HG03175 (cell line): ENCODE measurements at regions not wholly inside any gene's neighbourhood (a gene's known extent, or its start where the extent isn't known, plus 50 kb on each side); places are given as distances from the start of the nearest gene placed in this dataset.

Experiments
- ATAC-seq: cut with Tn5 transposase; IDR thresholded peaks from one replicate; pipeline ENCODE4 v1.9.1; 2021; ENCODE audit warnings: mild to moderate bottlenecking, moderate library complexity; ENCODE audit not compliant: unreplicated experiment

- no peak for ATAC-seq
Measured at GRCh38 chr6:44657206-44657819, 269.8 kb downstream of the CDC5L start.

GRCh38 chr6:44658571-44658970 is 271.1 kb downstream of the CDC5L start:
- no peak for ATAC-seq

DNA sequence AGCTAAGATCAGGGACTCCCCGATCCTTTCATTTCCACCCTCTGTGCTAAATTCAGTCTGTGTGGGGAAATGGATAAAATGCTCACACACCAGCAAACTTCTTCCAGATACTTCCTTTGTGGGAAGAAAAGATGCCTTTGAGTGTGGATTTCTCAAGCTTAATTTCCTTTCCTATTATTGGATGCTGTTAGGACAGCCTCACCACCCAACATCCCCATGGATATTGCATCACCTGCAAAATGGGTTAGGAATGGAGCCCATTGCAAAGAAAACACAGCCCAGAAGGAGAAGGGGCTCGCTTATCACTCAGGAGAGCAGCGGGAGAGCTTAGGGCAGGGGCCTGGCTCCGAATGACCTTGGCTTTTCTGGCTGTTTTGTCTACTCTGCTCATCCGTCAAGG is 272.2 kb downstream of the CDC5L start:
- no peak for ATAC-seq

DNA sequence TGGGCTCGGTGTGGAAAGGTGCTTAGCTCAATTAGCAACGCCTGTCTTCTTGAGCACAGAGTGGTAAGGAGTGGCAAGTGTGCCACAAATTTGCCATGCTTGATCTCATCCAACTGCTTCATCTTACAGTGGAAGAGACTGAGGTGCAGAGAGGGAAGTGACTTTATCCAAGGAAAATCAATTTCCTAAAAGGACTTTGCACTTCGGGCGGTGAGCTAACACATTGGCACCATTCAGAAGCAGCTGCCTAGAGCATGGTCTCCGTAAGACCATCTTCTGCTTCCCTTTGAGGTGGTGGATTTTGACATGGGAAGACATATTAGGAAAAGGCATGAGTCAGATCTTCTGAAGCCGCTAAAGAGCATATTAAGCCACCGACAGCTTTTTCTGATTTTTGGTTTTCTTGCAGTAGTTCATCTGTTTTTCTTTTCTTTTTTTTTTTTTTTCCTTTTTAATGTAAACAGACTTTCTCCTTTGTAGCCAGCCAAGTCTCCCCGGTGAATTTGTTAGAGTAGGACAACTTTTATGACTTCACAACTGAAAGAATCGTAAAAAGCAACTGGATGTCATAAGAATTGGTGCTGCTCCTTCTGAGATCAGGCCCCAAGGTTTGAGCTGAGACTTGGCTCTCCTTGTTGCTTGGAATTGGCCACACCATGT is 273.2 kb downstream of the CDC5L start:
- ATAC-seq = no peak

DNA sequence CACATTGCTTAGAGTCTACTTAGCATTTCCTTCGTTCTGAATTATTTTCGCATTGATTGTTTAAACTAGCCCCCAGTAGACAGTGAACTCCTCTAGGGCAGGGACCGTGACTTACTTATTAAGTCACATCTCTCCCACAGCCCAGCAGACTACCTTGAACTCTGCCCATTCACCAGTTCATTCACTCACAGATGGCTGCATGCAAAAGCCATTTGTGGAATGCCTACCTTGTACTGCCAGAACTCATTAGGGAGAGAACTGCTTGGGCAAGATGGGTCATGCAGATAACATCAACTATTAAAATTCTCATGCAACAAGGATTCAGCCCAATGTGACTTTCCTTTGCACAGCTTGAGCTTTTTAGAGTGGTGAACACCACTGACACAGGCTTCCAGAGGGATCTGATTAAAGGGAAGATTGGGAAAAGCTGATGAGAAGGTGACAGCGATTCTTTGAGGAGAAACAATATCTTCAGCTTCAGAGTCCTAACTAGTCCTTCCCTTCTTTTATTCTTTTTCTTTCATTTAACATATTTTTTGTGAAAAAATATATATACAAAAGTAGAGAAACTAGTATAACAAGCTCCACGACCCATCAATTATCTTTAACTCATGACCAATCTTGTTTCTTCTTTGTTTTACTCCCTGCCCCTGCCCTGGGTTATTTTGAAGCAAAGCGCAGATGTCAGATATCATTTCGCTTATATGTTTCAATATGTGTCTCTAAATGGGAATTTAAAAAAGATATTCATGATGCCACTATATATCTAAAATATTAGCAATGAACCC is 273.9 kb downstream of the CDC5L start:
- no peak for ATAC-seq

DNA sequence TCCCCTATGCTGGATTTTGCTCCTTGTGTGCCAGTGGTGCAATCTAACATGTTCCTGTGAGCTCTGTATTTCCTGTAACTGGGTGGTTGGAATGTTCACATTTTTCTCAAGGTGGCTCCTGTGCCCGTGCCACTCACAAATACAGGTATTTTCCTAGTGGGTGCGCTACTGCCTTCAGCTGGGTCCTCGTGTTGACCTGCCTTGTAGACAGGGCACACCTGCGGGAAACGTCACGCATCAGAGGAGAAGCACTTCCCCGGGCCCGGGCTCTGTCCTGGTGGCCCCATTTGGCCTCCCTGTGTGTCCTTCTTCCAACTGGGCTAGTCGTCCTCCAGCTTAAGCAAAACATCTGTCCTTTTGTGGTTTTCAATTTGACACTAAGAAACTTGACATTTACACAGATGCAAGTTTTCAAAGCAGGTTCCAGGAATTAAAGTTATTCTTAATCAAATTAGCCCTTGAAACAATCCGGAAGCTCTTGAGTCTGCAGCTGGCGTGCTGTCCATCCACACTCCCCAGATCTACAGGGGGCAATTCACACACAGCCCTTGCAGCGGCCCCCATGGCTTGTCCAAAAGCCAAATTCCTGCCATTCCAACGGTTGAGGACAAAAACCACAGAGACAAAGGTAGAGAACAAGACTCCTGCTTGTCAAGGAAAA is 275.1 kb downstream of the CDC5L start:
- no peak for ATAC-seq

DNA sequence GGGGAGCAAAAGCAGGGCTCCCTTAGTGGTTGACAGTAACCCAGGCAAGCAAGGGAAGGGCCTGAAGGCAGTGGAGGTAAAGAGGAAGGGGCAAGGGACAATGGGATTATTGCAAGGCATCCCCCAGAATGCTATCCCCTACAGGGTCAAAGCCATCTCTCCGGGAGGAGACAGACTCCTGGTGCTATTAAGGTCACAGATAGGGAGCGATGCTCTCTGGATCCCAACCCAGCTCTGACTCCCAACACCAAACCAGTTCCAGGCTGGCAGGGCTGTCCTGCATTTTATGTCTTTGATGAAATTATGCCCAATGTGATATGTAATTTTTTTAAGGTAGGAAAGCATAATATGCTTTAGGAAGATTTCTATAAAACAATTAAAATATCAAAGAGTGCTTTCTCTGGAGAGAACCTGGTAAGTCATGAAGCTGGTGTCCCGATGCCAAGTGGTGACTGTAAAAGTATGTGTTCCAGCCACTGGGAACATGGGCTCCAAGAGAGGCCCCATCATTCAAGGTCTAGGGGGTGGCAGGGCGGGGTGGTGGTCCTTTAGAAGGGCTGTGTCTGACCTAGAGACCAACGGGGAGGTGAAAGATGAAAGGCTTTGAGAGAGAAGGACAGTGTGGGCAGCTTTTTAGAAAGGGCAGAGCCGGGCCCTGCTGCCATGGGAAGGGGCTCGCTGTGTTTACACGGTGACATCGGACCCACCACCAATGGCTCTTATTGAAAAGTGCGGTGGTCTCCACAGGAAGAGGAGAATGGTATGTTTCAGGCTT is 276.5 kb downstream of the CDC5L start:
- ATAC-seq = no peak

GRCh38 chr6:44664716-44665115 is 277.2 kb downstream of the CDC5L start:
- ATAC-seq = no peak

- no peak for ATAC-seq
Measured at GRCh38 chr6:44665143-44665542, 277.6 kb downstream of the CDC5L start.

- no peak for ATAC-seq
Measured at GRCh38 chr6:44665683-44666082, 278.2 kb downstream of the CDC5L start.

DNA sequence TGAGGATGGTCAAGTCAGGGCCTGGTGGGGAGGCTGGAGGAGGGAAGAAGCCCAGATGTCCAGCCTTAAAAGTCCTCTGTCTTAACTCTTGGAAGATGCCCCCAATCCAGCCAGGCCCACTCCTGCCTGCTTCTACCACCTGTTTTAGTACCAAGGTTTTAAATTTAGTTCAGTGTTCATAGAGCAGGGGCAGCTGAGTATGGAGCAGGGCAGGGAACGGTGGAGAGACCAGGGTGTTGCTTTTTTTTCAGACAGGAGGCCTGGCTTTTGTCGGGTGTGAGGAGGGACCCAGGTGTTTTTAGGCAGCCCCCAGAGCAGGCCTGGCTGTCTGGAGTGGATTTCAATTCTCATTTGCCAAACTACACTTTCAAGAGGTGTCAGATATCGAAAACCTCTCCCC is 278.8 kb downstream of the CDC5L start:
- ATAC-seq = no peak

DNA sequence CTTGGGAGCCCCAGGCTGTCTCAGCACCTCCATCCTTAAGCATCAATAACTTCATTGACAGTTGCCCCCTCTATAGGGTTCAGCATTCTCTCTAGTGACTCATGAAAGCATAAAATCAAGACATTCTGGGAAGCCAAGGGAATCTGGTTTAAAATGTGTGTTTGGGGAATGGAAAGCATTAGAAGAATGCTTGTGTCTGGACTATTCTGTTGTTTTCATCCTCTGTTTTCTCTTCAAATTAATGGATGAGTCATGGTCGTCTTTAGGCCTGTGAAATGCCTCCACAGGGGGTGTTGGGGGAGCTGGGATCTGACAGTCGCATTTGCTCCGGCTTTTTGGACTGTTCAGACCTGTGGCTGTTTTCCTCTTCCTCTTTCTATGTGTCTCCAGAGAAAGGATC is 279.7 kb downstream of the CDC5L start:
- no peak for ATAC-seq

DNA sequence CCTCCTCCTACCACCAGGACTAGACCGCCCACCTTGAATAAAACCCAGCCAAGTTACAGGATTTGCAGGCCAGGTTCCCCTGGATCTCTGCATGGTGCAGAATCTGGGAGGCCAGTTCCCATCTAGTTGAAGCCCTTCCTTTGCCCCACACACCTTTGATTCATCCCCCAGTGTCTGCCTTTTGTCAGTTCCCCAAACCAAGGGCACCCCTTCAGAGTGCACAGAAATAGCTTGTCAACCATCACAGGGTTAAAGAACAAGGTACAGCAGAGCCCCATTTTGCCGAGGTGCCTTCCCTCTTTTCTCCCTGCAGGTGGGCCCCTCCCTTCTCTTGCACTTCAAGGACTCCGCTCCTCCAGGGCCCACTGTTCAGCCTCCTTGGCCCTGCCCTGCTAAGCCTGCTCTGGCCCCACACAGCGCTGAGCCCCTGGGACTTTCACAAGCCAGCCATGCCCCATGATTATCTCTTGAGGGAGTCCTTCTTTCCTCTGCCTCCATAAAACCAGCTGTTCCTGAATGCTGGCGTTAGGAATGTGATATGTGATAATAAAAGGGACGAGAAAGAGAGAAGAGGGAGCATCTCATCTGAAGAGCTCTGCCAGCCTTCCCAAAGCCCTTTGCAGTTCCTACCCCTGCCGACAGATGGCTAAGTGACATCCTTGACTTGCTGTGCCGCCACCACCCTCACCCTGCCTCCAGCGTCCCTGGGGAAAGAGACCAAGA is 280.3 kb downstream of the CDC5L start:
- ATAC-seq = no peak

DNA sequence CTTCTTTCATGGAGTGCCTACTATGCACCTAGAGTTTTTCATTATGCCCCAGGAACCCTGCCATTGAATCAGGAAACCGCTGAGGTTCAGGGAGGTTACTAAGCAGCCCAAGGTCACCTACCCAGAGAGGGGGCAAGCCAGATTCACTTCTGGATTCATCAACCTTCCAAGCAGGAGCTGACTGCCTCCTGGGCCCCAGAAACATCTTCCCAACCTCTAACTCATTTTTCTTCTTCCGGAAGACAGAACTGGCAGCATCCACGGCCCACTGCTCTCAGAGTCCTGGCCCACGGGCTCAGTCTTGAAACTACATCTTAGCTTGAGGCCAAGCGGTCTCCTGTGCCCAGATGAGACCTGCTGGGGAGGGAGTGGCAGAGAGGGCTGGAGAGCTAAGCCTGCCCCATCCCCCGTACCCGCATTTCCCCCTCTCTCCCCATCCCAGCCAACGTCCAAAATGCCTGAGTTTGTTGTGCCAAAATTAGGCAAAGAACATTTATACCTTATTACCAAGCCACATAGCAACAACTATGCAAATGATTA is 281.0 kb downstream of the CDC5L start:
- no peak for ATAC-seq

DNA sequence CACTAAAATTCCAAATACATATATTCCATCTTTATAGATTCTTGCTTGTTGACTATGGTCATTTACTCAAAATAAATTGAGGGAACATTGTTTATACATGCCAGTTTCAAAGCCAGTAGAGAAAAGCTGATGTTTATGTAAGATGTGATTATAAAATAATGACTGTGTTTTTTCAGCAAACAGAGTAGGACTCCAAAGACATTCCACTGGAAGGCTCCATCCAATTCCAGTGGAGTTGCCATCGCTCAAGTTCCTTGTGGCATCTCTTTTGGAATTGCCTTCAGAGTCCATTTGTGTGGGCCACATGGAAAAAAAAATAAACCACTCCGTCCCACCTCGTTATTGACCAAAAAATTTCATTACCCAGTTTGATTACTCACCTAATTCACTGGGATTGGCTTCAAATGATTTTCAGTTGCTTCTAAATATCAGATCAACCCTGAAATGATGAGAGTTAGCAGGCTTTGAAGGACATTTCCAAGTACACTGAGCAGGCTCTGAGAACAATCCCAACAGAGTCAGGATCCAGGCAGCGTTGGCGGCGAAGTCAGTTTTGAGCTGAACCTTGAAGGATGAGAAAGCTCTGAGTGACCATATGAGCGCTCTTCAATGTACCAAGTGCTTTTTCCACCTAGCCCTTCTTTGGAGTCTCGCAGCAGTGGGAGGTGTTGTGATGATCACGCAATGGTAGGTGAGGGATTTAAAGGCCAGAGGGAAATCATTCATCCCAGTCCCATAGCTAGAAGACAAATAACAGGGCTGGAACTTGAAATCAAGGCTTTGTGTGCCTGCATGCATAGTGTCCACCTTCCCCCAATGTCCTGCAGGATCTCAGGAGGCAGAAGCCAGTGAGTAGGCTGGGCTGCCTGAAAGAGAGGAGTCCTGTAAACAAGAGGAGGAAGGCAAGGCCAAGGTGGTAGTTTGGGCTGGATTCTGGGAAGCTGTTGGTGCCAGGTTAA is 281.7 kb downstream of the CDC5L start:
- no peak for ATAC-seq

DNA sequence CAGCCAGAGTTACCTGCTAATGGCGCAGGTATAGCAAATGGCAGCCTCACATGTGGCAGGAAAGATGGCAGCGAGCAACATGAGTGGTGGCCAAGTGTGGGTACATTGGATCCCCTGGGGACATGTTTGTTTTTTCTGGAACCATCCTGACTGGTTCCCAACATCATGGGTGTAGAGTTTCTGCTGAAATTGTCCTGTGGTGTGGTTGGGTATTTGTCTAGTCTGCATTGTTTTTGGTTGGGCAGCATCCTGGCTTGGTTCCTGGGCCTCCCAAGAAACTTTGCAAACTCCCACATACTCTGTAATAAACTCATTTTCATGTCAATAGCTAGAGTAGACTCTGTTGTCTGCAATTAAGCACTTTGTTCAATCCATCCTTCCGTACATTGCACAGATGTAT is 282.6 kb downstream of the CDC5L start:
- ATAC-seq = no peak

DNA sequence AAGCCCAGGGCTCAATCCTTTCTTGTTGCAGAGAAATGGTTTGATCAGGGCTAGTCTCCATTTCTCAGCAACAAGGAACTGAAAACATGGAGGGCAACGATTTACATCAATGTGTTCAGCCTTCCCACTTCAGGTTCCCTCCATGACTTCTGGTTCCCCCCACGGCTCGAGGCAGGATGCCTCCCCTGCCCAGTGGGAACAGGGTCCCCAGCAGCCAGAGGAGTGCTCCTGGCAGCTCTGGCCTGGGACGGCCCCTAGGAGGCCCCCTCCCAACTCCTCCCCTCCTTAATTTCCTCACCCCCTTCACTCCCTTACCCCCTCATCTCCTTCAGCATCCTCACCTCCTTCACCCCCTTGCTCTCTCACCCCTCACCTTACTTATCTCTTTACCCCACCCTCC is 283.8 kb downstream of the CDC5L start:
- ATAC-seq = no peak

- no peak for ATAC-seq
Measured at GRCh38 chr6:44672086-44672485, 284.6 kb downstream of the CDC5L start.

DNA sequence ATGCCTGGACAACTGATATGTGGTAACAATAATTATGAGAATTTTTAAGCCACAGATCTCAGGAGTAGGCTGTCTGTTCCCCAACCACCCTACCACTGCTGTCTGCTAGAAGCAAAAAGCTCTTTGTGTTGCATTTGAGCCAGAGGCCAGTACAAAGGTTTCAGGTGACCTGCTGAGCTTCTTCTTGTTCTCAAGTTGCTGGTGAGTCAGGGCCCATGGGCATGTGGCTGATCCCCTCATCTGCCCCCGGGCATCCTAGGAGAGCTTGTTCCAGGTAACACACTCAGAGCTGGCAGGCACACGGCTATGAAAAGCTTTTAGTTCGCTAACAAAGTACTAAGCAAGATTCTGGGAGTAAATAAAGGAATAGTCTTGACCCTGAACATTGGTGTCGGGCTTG is 285.3 kb downstream of the CDC5L start:
- ATAC-seq = no peak
